ENCODE measurements at regions not wholly inside any gene's neighbourhood (a gene's known extent, or its start where the extent isn't known, plus 50 kb on each side); places are given as distances from the start of the nearest gene placed in this dataset.

GRCh38 chr7:19333706-19334105 is 188.5 kb upstream of the FERD3L start:
- no peak overlapping the region for H3K27ac ChIP-seq (ENCODE audit: low read depth, low read length)
- H3K27ac Mint-ChIP-seq: no peak overlapping the region
- no peak overlapping the region for H3K4me3 Mint-ChIP-seq
- H3K36me3 ChIP-seq (ENCODE audit: insufficient read depth, low read length): no peaks in the 10 kb centered on the region
- no peaks in the 10 kb centered on the region for H3K4me1 Mint-ChIP-seq
- H3K36me3 Mint-ChIP-seq: no peaks in the 10 kb centered on the region
- DNase-seq: no peak
- H3K27me3 ChIP-seq (ENCODE audit: insufficient read depth, low read length): no peaks in the 10 kb centered on the region
- ChIA-PET POLR2A (ENCODE audit: partially characterized antibody) (no interaction called here), CTCF (ENCODE audit: partially characterized antibody) (no interaction called here)
- intact Hi-C loops (cut with micrococcal nuclease): no loop called here
- peaks cover 0 to 9% (median 3%) of the 10 kb centered on the region in 8 donors for H3K9me3 Mint-ChIP-seq
- H3K9me3 ChIP-seq (ENCODE audit: control insufficient read depth in 1 of 2, low read length in 2 of 2): no peaks in the 10 kb centered on the region
- no peaks in the 10 kb centered on the region for H3K4me1 ChIP-seq (ENCODE audit: insufficient read depth, low read length)
- no peak overlapping the region for H3K4me3 ChIP-seq (ENCODE audit: low read length in 2 of 2)
- peaks cover 0 to 2% of the 10 kb centered on the region in 2 donors for H3K27me3 Mint-ChIP-seq

GRCh38 chr7:19327018-19327417 is 181.8 kb upstream of the FERD3L start:
- Mint-ChIP-seq H3K9me3 (peaks cover 0 to 7% (median under 1%) of the 10 kb centered on the region in 8 donors), H3K27me3 (no peaks in the 10 kb centered on the region), H3K4me1 (no peaks in the 10 kb centered on the region), H3K4me3 (no peak overlapping the region), H3K27ac (no peak overlapping the region), H3K36me3 (no peaks in the 10 kb centered on the region)
- no peak overlapping the region for H3K4me3 ChIP-seq (ENCODE audit: low read length in 2 of 2)
- ChIA-PET POLR2A (ENCODE audit: partially characterized antibody) (no interaction called here), CTCF (ENCODE audit: partially characterized antibody) (no interaction called here)
- DNase-seq: no peak
- H3K4me1 ChIP-seq (ENCODE audit: insufficient read depth, low read length): no peaks in the 10 kb centered on the region
- intact Hi-C loops (cut with micrococcal nuclease): no loop called here
- no peaks in the 10 kb centered on the region for H3K27me3 ChIP-seq (ENCODE audit: insufficient read depth, low read length)
- H3K9me3 ChIP-seq (ENCODE audit: control insufficient read depth in 1 of 2, low read length in 2 of 2): no peaks in the 10 kb centered on the region
- no peak overlapping the region for H3K27ac ChIP-seq (ENCODE audit: low read depth, low read length)
- no peaks in the 10 kb centered on the region for H3K36me3 ChIP-seq (ENCODE audit: insufficient read depth, low read length)

DNA sequence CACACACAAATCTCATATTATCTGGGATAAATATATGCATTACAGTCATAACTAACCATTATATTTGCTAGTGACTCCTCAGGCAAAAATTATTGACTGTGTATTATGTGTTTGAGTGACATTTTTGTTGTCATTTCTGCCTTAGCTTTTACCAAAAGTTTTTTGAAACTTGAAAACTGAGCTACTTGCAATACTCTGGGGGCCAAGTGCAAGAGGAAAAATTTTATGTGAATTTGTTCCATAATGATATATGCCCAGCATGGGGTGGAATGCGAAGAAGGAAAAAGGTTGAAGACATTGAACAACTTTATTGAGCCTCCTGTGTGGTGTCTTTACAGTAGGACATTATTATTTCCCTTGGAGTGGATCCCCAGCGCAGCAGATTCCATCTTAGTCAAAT is 176.8 kb upstream of the FERD3L start:
- Mint-ChIP-seq H3K9me3 (peaks cover 0 to 10% (median 5%) of the 10 kb centered on the region in 8 donors), H3K27me3 (no peaks in the 10 kb centered on the region), H3K27ac (no peak overlapping the region), H3K4me1 (no peaks in the 10 kb centered on the region), H3K36me3 (no peaks in the 10 kb centered on the region), H3K4me3 (no peak overlapping the region)
- Histone ChIP-seq H3K4me1 (ENCODE audit: insufficient read depth, low read length) (no peaks in the 10 kb centered on the region), H3K4me3 (ENCODE audit: low read length in 2 of 2) (no peak overlapping the region), H3K9me3 (ENCODE audit: control insufficient read depth in 1 of 2, low read length in 2 of 2) (peaks cover 0 to 4% of the 10 kb centered on the region in 2 donors), H3K36me3 (ENCODE audit: insufficient read depth, low read length) (no peaks in the 10 kb centered on the region), H3K27me3 (ENCODE audit: insufficient read depth, low read length) (no peaks in the 10 kb centered on the region), H3K27ac (ENCODE audit: low read depth, low read length) (no peak overlapping the region)
- POLR2A ChIA-PET (ENCODE audit: partially characterized antibody): no interaction called here
- no peak for DNase-seq
- intact Hi-C loops (cut with micrococcal nuclease): no loop called here
- CTCF ChIA-PET (ENCODE audit: partially characterized antibody): no interaction called here

GRCh38 chr7:19318287-19318686 is 173.1 kb upstream of the FERD3L start:
- Histone ChIP-seq H3K27me3 (ENCODE audit: insufficient read depth, low read length) (no peaks in the 10 kb centered on the region), H3K4me3 (ENCODE audit: low read length in 2 of 2) (no peak overlapping the region), H3K4me1 (ENCODE audit: insufficient read depth, low read length) (no peaks in the 10 kb centered on the region), H3K36me3 (ENCODE audit: insufficient read depth, low read length) (no peaks in the 10 kb centered on the region), H3K27ac (ENCODE audit: low read depth, low read length) (no peak overlapping the region), H3K9me3 (ENCODE audit: control insufficient read depth in 1 of 2, low read length in 2 of 2) (peaks cover 0 to 4% of the 10 kb centered on the region in 2 donors)
- H3K4me3 Mint-ChIP-seq: no peak overlapping the region
- intact Hi-C loops (cut with micrococcal nuclease): no loop called here
- peaks cover 0 to 11% (median 4%) of the 10 kb centered on the region in 8 donors for H3K9me3 Mint-ChIP-seq
- H3K27me3 Mint-ChIP-seq: no peaks in the 10 kb centered on the region
- ChIA-PET CTCF (ENCODE audit: partially characterized antibody) (no interaction called here), POLR2A (ENCODE audit: partially characterized antibody) (no interaction called here)
- H3K36me3 Mint-ChIP-seq: no peaks in the 10 kb centered on the region
- H3K27ac Mint-ChIP-seq: no peak overlapping the region
- H3K4me1 Mint-ChIP-seq: no peaks in the 10 kb centered on the region
- no peak for DNase-seq

DNA sequence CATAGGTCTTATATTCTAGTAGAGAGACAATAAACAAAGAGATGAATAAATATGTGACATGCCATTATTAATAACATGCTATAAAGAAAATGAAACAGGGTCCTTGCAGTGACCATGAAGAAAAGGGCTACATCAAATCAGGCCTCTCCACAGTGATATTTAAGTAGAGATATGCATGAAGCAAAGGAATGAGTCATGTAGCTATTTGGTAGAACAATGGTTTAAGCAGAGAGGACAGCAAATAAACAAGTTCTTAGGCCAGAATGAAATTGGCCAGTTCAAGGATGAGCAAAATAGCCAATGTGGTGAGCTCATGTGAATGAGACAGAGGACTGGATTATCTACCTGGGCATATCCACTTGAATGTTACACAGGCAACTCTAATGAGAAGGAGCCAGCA is 172.2 kb upstream of the FERD3L start:
- Mint-ChIP-seq H3K27ac (no peak overlapping the region), H3K36me3 (no peaks in the 10 kb centered on the region), H3K27me3 (no peaks in the 10 kb centered on the region), H3K4me3 (no peak overlapping the region), H3K9me3 (peaks cover 0 to 11% (median 4%) of the 10 kb centered on the region in 8 donors), H3K4me1 (no peaks in the 10 kb centered on the region)
- H3K36me3 ChIP-seq (ENCODE audit: insufficient read depth, low read length): no peaks in the 10 kb centered on the region
- POLR2A ChIA-PET (ENCODE audit: partially characterized antibody): no interaction called here
- no peak overlapping the region for H3K27ac ChIP-seq (ENCODE audit: low read depth, low read length)
- no peak for DNase-seq
- no peaks in the 10 kb centered on the region for H3K27me3 ChIP-seq (ENCODE audit: insufficient read depth, low read length)
- CTCF ChIA-PET (ENCODE audit: partially characterized antibody): no interaction called here
- intact Hi-C loops (cut with micrococcal nuclease): no loop called here
- no peak overlapping the region for H3K4me3 ChIP-seq (ENCODE audit: low read length in 2 of 2)
- H3K9me3 ChIP-seq (ENCODE audit: control insufficient read depth in 1 of 2, low read length in 2 of 2): peaks cover 0 to 4% of the 10 kb centered on the region in 2 donors
- H3K4me1 ChIP-seq (ENCODE audit: insufficient read depth, low read length): no peaks in the 10 kb centered on the region

DNA sequence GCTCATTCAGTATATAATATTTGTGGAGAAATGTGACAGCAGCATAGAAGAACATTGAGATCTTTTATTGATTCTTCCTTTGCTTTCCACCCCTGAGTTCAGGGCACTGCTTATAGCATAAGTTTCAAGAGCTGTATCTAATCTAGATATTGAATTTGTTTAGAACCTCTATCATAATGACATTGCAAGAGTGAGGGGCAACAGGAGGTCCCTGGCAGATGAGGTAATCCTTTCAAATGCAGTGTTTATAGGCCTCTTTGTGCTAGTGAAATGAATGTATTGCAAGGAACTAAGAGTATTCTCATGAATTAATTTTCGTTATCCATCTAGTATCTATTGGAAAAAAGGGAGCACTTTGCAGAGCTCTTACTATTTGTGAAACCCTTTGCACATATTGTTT is 167.2 kb upstream of the FERD3L start:
- Histone ChIP-seq H3K36me3 (ENCODE audit: insufficient read depth, low read length) (no peaks in the 10 kb centered on the region), H3K9me3 (ENCODE audit: control insufficient read depth in 1 of 2, low read length in 2 of 2) (peaks cover 0 to under 1% of the 10 kb centered on the region in 2 donors), H3K27ac (ENCODE audit: low read depth, low read length) (no peak overlapping the region), H3K4me1 (ENCODE audit: insufficient read depth, low read length) (no peaks in the 10 kb centered on the region), H3K27me3 (ENCODE audit: insufficient read depth, low read length) (no peaks in the 10 kb centered on the region), H3K4me3 (ENCODE audit: low read length in 2 of 2) (no peak overlapping the region)
- Mint-ChIP-seq H3K27ac (no peak overlapping the region), H3K9me3 (peaks cover 0 to 10% (median 3%) of the 10 kb centered on the region in 8 donors), H3K27me3 (no peaks in the 10 kb centered on the region), H3K36me3 (no peaks in the 10 kb centered on the region), H3K4me1 (no peaks in the 10 kb centered on the region), H3K4me3 (no peak overlapping the region)
- intact Hi-C loops (cut with micrococcal nuclease): no loop called here
- no peak for DNase-seq
- ChIA-PET POLR2A (ENCODE audit: partially characterized antibody) (no interaction called here), CTCF (ENCODE audit: partially characterized antibody) (no interaction called here)

- H3K9me3 Mint-ChIP-seq: peaks cover 0 to 11% (median 4%) of the 10 kb centered on the region in 8 donors
- Histone ChIP-seq H3K27me3 (ENCODE audit: insufficient read depth, low read length) (no peaks in the 10 kb centered on the region), H3K9me3 (ENCODE audit: control insufficient read depth in 1 of 2, low read length in 2 of 2) (no peaks in the 10 kb centered on the region), H3K4me3 (ENCODE audit: low read length in 2 of 2) (no peak overlapping the region), H3K36me3 (ENCODE audit: insufficient read depth, low read length) (no peaks in the 10 kb centered on the region), H3K27ac (ENCODE audit: low read depth, low read length) (no peak overlapping the region), H3K4me1 (ENCODE audit: insufficient read depth, low read length) (no peaks in the 10 kb centered on the region)
- DNase-seq: no peak
- ChIA-PET CTCF (ENCODE audit: partially characterized antibody) (no interaction called here), POLR2A (ENCODE audit: partially characterized antibody) (no interaction called here)
- no peak overlapping the region for H3K27ac Mint-ChIP-seq
- H3K27me3 Mint-ChIP-seq: no peaks in the 10 kb centered on the region
- no peaks in the 10 kb centered on the region for H3K4me1 Mint-ChIP-seq
- intact Hi-C loops (cut with micrococcal nuclease): no loop called here
- no peaks in the 10 kb centered on the region for H3K36me3 Mint-ChIP-seq
- no peak overlapping the region for H3K4me3 Mint-ChIP-seq
These were observed 162.3 kb upstream of the FERD3L start for GRCh38 chr7:19307554-19307953.

- Mint-ChIP-seq H3K4me1 (no peaks in the 10 kb centered on the region), H3K36me3 (no peaks in the 10 kb centered on the region), H3K9me3 (peaks cover 0 to 14% (median 4%) of the 10 kb centered on the region in 8 donors), H3K4me3 (no peak overlapping the region), H3K27ac (no peak overlapping the region), H3K27me3 (no peaks in the 10 kb centered on the region)
- Histone ChIP-seq H3K4me3 (ENCODE audit: low read length in 2 of 2) (no peak overlapping the region), H3K27me3 (ENCODE audit: insufficient read depth, low read length) (no peaks in the 10 kb centered on the region), H3K4me1 (ENCODE audit: insufficient read depth, low read length) (no peaks in the 10 kb centered on the region), H3K9me3 (ENCODE audit: control insufficient read depth in 1 of 2, low read length in 2 of 2) (no peaks in the 10 kb centered on the region), H3K27ac (ENCODE audit: low read depth, low read length) (no peak overlapping the region), H3K36me3 (ENCODE audit: insufficient read depth, low read length) (no peaks in the 10 kb centered on the region)
- intact Hi-C loops (cut with micrococcal nuclease): no loop called here
- POLR2A ChIA-PET (ENCODE audit: partially characterized antibody): no interaction called here
- DNase-seq: no peak
- CTCF ChIA-PET (ENCODE audit: partially characterized antibody): no interaction called here
These were observed 160.5 kb upstream of the FERD3L start for GRCh38 chr7:19305698-19306097.
